Astrocyte of the hippocampus (primary cell): ENCODE measurements at regions not wholly inside any gene's neighbourhood (a gene's known extent, or its start where the extent isn't known, plus 50 kb on each side); places are given as distances from the start of the nearest gene placed in this dataset.
"Not testable (repeated sequence)": the region's sequence is repeated elsewhere in the genome, so short reads cannot be mapped to it uniquely, and the experiment has no call there.

Experiments
- DNase-seq: peaks from one replicate; pipeline ENCODE4 v3.0.0; 2011; ENCODE audit warnings: low read depth, low spot score

DNA sequence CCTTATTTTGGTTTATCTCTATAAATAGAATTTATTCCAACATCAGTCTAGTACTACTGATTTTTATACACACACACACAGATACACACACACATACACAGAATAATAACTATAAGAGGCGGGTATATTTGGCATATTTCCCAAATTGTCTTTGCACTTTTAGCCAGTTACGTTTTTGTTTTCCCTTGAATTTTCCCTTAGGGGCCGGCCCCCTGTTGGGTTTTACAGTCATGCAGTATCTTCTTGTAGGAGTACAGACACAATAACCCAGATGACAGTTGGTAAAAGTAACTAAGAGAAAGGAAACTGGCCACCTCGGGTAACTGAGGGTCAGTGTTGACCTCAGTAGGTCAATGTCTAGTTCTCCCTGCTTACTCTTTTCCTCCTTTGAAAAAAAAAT lies 50.9 kb downstream of the DISP1 start:
- DNase-seq: no peak

DNA sequence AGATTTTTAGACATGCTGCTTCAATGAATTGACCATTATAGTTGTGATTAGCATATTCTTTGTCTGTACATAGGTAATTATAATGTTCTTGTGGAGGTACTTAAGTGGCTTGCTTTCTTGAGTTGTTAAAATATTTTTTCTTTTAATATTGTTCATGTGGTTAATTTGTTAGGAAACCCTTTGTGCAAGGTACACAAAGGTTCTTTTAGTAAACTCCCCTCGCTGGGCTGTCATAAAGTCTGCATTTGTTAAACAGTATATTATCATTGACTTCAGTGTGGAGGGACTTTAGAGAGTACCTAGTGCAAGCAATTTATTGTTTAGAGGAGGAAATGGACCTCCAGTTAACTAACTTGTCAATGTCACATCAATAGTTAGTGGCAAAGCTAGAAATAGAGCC lies 52.5 kb downstream of the DISP1 start:
- no peak for DNase-seq

DNA sequence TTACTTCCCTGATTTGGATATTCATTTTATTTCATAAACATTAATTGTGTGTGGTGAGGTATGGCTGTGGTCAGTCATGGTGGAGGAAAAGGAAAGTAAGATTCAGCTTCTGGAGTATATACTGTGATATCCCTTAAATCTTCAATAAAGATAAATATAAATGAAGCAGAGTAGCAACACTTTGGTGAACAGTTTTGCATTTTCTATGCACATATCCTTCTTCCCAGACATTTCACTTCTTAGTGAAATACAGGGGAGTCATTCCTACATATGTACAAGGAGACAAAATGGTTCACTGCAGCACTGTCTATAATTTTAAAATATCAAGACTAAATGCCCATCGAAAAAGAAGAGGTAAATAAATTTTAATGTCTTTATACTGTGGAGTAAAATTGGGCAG lies 61.3 kb downstream of the DISP1 start:
- no peak for DNase-seq

DNA sequence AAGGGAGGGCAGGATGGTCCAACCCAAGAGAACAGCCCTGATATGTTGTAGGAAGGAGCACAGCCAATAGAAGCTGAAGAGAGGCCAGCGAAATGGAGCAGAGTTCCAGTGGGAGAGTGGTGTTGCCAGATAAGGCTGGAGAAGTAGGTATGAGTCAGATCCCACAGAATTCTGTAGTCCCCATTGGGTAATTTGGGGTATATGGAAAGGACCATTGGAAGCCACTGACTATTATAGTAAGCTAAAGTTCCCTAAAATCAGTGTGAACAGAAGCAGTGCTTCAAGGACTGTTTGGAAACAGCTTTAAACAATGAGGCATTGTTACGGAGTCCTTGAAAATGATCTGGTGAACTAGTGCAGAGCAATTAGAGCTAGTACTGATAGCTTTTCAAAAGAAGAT lies 63.0 kb downstream of the DISP1 start:
- no peak for DNase-seq

DNA sequence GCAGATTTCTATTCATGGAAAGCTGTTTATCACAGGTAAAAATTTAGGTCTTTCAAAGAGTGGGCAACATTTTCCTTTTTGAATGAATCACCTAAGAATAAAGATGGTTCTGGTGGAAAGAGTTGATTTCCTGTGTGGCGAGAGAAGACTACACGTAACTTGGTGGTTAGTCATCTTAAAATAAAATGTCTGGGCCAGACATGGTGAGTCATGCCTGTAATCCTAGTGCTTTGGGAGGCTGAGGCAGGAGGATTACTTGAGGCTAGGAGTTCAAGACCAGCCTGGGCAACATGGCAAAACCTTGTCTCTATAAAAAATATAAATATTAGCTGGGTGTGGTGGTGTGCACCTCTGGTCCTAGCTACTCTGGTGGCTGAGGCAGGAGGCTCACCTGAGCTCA lies 65.7 kb downstream of the DISP1 start:
- DNase-seq: peak; percentile 45

DNA sequence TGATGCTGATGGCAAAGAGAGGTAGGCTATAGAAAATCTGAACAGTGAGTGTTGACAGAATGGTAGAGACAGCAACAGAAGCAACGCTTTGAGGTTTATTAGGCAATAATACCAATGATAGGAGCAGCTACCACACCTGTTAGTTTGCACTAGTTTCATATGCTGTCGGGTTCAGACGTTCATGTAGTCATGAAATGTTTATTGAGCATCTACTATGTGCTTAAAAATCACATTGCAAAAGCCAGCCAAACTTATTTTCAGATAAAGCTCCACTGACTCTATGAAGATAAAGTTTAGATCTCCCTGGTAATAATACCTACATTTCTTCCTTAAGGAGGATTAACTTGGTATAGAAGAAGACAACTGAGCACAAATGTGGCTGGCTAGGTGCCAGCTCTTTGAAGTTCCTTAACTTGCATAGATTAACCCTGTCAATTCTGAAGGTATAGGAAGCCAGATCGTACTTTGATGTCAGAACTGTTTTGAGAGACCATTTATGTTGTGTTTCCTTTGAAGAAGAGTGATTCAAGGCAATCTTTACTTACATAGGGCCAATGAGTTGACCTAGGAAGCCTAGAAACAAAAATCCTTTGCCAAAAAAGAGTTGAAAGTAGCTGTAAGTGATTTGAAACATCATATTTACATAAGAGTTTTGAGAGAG lies 71.5 kb downstream of the DISP1 start:
- DNase-seq: no peak

DNA sequence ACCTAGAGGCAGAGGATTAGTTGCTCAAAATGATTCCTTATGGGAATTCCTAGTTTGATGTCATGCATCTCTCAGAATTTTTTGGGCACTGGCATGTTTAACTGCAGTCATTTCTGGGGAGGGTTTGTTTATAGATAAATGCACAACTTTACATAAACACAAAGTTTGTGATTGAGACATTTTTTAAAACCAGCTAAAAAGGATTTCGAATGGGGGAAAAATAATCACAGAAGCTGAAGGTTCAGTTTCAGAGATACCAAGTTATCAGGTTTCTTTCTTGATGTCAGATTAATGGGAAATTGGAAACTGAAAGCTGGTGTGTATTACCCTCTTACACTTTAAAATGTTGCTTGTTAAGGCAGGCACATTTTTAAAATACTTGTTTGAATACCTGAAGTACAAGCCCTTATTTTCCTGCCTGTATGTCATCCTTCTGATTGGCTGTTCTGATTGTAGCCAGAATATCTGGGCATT lies 72.1 kb downstream of the DISP1 start:
- no peak for DNase-seq

DNA sequence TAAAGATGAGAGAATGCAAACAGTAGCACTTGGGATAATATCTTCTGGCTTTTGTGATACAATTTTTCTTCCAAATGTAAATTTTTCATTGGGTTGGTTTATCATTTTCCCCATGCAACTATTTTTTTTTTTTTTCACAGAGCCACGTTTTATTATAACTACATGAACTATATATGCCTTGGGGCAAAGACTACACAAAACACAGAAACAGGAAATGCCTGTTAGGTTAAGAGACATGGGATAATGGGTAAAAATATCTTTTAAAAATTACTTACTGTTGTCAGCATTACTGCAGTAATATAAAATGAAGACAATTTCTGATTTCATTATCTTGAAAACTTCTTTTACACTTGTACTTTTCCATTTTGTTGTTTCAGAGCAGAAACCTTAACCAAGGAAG lies 74.6 kb downstream of the DISP1 start:
- DNase-seq: no peak

DNA sequence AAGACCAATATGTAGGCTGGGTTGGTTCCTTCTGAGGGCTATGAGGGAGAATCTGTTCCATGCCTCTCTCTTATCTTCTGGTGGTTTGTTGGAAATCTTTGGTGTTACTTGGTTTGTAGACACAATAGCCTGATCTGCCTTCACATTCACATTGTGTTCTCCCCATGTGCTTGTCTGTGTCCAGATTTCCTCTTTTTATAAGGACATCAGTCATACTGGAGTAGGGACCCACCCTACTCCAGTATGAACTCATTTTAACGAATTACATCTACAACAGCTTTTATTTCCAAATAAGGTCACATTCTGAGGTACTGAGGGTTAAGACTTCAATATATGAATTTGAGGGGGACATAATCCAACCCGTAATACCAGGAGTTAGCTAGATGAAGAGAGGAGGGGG lies 75.9 kb downstream of the DISP1 start:
- DNase-seq: no peak

DNA sequence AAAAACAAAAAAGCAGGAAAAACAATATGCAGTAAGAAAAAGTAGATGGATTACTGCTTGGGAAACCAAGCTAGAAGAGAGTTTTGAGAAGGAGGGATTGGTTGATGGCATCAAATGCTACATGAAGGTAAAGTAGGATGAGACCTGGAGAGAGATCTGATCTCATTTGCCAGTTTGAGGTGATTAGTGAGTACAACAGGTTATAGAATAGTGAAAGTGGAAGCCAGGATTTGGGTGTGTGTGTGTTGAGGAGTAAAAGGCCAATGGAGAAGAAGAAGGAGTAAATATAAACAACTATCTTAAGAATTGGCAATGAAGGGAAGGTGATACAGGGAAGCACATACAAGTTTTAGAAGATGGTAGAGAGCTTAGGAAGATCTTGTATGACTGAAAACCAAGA lies 76.7 kb downstream of the DISP1 start:
- no peak for DNase-seq

DNA sequence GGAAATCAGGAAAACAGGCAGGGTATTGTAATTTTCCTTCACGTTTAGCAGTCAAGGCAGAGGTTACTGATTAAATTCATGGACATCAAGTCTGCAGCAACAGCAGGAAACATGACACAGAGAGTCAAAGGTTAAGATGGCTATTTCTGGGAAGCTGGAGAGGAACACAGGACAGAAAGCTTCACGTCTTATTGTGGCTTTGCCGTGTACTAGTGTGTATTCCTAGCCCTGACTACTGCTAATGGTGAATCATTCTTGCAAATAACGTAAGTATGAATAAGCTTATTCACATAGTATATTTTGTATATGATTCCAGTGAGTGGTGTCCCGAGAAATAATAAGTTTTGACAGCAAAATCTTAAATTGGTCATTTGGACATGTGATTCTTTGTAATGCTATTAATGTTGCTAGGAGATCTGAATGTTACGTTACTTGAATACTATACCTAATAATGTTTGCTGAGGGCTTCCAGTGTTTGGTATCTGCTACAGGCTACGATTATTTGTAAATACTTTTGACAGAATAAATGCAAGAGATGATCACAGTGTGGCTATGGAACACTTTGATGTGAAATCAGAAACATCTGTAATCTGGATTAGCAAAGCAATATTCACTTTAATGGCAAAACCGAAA lies 77.4 kb downstream of the DISP1 start:
- DNase-seq: no peak

DNA sequence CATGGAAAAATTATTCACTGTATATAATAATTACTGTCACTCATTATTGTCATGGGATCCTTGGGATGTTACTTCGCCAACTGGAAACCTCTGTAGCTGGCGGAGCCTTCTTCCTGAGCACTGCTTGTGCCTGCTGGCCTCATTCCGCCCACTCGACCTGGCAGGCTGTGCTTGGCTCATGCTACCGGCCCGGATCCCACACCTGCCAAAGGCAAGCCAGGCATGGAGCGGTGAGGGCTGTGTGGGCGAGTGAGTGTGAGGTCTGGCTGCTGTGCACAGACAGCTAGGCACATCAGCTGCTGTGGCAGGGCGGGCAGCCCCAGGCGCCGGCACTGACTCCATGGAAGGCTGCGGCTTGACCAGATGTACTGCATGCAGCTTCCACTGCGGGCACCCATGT lies 78.4 kb downstream of the DISP1 start:
- no peak for DNase-seq

DNA sequence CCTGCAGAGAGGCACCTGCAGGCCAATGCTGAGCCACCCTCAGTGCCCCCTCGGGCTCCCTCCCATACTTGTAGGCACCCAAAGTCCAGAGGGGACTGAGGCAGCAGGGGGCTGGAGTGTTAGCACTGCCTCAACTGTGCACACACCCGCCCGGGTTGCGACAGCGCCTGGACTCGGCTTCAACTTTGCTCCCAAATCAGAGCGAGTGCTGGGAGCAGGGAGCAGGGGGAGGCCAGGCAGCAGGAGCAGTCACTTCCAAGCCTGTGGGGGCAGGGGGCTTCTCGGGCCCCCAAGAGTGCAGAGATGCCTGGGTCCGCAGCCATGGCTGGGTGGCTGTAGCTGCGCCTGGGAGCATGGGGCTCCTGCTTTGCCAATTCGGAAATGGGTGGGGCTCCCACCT lies 79.5 kb downstream of the DISP1 start:
- DNase-seq: no peak

DNA sequence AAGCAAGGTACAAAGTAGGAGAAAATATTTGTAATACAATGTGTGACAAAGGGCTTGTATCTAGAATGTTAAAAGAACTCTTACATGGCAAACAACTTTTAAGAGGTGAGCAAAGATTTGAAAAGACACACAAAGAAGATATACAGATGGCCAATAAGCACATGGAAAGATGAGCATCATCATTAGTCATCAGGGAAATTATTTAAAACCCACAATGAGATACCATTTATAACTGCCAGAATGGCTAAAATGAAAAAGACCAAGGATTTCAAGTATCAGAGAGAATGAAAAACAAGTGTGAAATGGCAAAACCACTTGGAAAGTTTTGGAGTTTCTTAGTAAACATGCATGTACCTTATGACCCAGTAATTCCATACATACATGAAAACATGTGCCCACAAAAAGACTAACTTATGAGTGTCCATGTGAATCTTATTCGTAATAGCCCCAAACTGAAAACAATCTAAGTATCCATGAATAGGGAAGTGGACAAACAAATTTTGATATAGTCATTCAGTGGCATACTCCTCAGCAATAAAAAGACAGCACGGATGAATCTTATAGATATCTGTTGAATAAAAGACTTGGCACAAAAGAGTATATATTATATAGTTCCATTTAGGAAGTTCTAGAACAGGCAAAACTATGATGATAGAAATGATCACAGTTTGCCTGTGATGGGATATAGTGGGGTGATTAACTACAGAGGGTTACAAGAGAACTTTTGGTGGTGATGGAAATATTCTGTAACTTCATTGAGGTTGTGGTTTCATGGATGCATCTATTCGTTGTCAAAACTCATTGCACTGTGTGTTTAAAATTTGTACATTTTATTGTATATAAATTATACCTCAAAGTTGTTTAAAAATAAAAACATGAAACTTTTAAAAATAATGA lies 82.0 kb downstream of the DISP1 start:
- no peak for DNase-seq

DNA sequence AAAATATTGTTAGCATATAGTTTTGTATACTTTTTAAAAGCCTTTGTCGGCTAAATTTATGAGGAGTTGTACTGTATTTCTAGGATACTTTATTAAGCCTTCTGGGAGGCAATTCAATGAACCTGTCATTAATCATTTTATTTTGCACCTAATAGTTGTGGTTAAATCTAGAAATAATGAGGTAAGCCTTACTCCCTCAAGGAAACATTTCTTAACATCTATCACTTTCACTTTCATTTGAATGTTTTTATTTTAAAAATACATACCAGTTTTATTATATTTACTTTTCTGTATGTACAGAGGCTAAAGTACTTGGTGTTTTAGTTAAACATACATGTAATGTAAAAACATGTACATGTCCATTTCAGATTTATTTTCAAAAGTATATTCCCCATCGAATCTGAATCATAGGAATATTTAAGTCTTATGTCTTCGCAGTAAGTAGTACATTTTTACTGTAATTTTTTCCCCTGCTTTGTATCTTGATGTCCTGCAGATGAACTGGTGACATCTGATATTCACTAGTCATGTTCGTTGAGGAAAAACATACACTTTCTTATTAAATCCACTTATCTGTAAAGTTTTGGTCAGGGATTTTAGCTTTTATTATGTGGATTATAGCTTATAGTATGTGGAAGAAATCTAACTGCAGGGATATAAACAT lies 82.8 kb downstream of the DISP1 start:
- DNase-seq: no peak

DNA sequence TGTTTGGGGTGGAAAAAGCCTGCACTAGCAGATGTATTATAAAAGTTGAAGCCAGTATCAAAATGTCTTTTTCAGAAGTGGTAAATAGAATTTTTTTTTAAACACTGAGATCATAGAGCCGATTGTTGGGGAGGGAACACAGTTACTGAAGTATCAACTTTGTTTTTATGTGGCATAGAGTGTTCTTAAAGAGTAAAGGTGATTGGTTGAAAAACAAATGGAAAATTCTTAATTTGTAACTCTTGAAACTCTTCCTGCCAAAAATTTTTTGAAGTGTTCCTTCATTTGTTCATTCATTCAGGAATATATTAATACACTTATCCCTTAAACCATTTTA lies 83.3 kb downstream of the DISP1 start:
- DNase-seq: no peak

DNA sequence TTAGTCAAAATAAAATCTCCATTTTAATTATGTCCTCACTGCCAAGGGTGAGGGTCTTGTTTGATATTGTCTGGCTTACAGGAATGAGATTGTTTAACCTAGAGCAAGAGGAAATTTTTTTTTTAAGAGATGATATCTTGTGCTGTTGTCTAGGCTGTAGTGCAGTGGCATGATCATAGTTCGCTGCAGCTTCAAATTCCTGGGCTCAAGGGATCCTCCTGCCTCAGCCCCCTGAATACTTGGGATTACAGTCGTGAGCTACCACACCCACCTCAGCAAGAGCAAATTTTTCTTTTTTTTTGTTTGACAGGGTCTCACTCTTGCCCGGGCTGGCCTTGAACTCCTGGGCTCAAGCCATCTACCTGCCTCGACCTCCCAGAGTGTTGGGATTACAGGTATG lies 84.6 kb downstream of the DISP1 start:
- DNase-seq: no peak

DNA sequence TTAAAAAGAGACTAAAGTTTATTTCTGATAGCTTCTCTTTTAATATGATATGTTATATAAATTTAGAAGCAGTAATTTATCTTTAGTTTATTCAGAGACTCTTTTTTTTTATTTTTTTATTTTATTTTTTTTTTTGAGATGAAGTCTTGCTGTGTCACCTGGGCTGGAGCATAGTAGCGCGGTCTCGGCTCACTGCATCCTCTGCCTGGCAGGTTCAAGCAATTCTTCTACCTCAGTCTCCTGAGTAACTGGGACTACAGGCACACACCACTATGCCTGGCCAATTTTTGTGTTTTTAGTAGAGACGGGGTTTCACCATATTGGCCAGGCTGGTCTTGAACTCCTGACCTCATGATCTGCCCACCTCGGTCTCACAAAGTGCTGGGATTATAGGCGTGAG lies 89.6 kb downstream of the DISP1 start:
- DNase-seq: no peak

DNA sequence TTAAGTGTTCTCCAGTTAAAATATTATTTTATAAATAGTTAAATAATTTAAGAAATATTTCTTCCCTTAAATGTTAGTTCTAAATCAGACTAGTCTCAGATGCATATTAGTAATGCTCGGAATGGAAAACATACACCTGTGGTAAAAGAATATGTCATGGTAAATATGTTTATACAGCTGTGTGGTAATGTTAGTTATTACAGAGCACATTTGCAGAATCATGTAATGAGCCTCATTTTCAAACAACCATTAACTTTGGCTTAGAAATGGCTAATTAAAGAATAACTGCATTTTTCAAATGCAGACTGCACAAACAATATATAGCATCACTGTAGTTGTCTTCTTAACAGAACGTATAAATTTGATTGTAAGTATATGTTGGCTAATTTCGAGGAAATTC lies 90.3 kb downstream of the DISP1 start:
- no peak for DNase-seq

DNA sequence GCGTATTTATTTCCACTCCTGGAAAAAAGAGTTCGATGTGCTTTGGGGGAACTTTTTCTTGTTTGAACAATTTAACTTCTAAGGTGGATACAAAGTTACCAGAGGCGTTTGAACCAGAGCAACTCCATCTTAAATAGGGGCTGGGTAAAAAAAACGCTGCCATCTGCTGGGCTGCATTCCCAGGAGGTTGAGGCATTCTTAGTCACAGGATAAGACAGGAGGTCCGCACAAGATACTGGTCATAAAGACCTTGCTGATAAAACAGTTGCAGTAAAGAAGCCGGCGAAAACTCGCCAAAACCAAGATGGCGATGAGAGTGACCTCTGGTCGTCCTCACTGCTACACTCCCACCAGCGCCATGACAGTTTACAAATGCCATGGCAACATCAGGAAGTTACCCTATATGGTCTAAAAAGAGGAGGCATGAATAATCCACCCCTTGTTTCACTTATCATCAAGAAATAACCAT lies 91.5 kb downstream of the DISP1 start:
- not testable (repeated sequence) for DNase-seq

DNA sequence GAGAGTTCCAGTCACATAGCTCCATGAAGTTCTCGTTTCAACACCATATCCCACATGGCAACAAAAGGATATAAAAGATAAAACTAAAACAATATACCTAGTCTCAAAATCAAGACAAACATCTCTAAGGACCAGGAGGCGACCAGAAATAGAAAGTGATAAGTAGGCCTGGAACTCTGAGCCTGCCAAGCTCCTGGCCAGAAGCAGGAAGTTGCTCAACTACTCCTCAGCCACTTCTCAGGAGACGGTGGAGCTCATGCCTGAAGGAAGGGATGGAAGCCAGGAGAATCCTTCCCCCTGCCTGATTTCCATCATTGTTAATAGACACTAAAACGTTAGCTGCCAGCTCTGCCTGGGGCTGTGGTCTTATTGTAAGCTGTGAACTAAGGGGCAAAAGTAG lies 94.7 kb downstream of the DISP1 start:
- DNase-seq: no peak

DNA sequence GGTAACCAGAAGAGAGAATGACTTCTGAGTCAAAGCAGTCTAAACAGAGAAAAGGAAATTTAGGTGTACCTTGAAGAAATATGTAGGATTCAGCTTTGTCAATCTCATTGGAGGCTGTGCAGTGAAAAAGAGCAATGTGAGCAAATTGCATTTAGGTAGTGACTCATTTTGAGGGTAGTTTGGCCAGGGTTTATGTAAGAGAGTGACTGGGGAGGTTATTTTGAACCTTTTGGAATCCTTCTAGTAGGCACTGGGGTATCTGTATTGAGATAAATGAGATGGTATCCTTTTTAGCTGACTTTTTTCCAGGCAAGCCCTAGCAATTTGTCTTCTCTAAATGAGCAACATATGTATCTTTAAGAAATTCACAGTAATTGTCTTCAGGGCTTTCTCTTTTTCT lies 95.9 kb downstream of the DISP1 start:
- peak; percentile 41 for DNase-seq
